D721Med (cell line): ENCODE measurements at regions not wholly inside any gene's neighbourhood (a gene's known extent, or its start where the extent isn't known, plus 50 kb on each side); places are given as distances from the start of the nearest gene placed in this dataset.
A peak's percentile ranks its signal among the peaks of the same experiment; 100 is the strongest.

ENCODE experiments used
- DNase-seq: peaks from one replicate; pipeline ENCODE4 v3.0.0; 2011; ENCODE audit warnings: low spot score; ENCODE audit not compliant: insufficient read length
- FAIRE-seq: peaks from 2 replicates; lab custom pipeline; 2011; peaks lifted over from hg19 to GRCh38; lab: Jason Lieb, UNC
- TF ChIP-seq, protein P1 (sequence below): IDR thresholded peaks from 2 replicates; pipeline ENCODE4 v1.5.1; 2012; ENCODE audit warnings: mild to moderate bottlenecking, control low read depth; ENCODE audit not compliant: insufficient read depth; ENCODE audit errors: missing control alignments

DNA sequence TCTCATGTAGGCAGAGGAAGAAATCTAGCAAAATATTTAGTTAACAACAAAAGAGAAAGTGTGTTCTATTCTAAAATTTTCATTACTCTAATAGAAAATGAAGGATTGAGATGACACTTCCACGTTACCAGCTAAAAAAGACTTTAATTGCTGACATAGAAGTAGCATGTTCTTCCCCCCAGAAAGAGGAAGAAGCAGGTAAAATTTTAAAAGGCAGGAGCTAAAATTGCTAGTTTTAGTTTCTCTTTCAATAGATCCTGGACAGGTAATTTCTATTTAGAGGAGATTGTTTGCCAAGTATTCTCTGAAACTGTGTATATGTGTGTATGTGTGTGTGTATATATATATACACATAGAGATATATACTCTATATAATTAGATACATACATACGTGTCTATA lies 248.1 kb upstream of the FMN2 start:
- DNase-seq = no peak
- no peak for FAIRE-seq
- TF ChIP-seq, protein P1, sequence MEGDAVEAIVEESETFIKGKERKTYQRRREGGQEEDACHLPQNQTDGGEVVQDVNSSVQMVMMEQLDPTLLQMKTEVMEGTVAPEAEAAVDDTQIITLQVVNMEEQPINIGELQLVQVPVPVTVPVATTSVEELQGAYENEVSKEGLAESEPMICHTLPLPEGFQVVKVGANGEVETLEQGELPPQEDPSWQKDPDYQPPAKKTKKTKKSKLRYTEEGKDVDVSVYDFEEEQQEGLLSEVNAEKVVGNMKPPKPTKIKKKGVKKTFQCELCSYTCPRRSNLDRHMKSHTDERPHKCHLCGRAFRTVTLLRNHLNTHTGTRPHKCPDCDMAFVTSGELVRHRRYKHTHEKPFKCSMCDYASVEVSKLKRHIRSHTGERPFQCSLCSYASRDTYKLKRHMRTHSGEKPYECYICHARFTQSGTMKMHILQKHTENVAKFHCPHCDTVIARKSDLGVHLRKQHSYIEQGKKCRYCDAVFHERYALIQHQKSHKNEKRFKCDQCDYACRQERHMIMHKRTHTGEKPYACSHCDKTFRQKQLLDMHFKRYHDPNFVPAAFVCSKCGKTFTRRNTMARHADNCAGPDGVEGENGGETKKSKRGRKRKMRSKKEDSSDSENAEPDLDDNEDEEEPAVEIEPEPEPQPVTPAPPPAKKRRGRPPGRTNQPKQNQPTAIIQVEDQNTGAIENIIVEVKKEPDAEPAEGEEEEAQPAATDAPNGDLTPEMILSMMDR = no peak

DNA sequence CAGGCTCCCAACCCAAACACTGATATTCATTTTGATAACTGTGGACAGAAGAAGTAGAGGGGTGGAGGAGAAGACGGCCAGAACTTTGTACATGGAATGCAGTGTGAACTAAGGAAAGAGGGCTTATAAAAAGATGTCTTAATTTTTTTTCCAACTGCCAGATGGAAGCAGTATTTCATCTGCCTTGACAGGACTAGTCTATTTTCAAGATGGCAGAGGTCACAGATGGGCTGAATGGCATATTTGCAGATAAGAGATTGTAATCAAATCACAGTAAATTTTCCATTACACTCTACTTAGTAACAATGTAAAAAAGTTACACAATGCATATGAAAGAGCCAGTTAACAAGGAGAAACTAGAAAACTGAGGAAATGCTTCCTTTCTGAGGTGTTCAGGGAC lies 246.8 kb upstream of the FMN2 start:
- DNase-seq = no peak
- peak; percentile 29 for FAIRE-seq
- TF ChIP-seq, protein P1 = no peak

DNA sequence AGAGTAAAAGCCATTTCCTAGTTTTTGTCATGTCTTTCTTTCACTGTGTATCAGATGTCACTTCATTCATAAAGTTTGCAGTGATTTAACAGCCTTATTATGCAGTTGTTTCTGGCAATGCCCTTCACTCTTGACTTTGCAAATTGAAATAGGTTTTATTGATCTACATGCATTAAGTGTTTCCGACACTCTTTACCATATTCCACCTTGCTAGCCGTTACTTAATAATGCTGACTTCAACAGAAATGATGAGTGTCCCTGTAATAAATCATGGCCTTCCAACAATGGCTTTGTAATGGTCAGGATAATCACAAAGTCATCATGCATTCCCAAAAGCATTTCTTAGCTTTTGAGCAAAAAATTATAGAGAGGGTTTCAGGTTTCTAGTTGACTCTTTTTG lies 236.8 kb upstream of the FMN2 start:
- TF ChIP-seq, protein P1 = no peak
- FAIRE-seq (peak; percentile 77), DNase-seq (no peak)

DNA sequence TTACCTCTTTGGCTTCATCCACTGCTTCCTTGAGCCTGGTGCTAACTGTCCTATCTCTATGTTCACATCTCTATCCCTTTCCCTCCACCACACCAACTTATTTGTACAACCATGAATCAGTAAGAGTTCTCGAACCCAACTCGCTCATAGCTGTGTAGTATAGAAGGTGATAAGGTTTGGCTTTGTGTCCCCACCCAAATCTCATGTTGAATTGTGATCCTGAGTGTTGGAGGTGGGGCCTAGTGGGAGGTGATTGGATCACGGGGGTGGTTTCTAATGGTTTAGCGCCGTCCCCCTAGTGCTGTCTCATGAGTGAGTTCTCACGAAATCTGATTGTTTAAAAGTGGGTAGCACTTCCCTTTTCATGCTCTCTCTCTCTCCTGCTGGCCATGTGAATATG lies 235.6 kb upstream of the FMN2 start:
- no peak for DNase-seq
- TF ChIP-seq, protein P1 = no peak
- no peak for FAIRE-seq

DNA sequence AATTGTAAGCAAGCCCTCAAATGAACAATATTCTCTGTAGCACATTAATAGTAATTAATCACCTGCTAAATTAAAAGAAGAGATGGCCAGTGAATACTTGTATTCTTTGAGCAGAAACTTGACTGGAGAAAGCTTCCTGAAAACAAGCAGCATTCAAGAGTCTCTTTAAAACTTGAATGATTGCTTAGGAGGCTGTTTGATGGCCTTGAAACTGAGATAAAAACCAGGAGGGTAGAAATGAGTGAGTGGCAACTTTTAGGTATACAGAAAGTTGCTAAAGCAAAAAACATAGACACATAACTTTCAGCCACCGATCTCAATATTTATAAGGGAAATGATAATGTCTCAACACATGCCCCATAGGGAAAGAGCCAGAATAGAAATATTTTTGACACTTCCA lies 234.8 kb upstream of the FMN2 start:
- no peak for FAIRE-seq

DNA sequence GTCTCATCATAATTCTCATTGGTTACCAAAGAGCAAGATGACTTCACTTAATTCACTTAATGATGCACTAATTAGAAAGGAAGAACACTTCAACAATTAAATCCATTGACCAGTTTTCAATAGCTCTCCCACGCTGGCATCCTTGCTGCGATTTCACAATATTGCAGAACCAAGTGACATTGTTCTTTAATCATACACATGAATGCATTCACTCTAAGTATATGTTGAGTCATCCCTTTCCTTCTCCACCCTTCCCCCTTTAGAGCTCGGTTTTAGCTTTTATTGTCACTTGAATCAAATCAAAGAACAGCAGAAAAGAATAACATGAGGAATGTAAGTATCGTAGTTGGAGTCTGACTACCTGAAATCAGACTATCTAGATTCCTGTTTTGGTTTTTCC lies 233.6 kb upstream of the FMN2 start:
- FAIRE-seq = no peak
- TF ChIP-seq, protein P1 = no peak

More for the DNA sequence above, 234.8 kb upstream of the FMN2 start:
- DNase-seq = no peak
- TF ChIP-seq, protein P1 = no peak

DNA sequence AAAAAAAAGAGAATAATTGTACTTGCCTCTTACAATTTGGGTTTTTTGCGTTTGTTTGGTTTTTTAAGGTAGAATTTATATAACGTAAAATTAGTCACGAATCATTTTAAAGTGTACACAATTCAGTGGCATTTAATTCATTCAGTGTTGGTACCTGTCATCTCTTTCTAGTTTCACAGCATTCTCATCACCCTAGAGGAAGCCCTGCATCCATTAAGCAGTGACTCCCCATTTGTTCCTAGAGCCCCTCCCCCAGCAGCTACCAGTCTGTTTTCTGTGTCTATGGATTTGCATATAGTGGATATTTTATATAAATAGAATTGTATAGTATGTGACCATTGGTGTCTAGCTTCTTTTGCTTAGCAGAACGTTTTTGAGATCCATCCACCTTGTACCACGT lies 233.2 kb upstream of the FMN2 start:
- peak; percentile 74 for FAIRE-seq
- no peak for DNase-seq
- TF ChIP-seq, protein P1 = no peak

More for the DNA sequence above, 233.6 kb upstream of the FMN2 start:
- no peak for DNase-seq
